Caki2 (cell line): ENCODE measurements at regions not wholly inside any gene's neighbourhood (a gene's known extent, or its start where the extent isn't known, plus 50 kb on each side); places are given as distances from the start of the nearest gene placed in this dataset.
A peak's percentile ranks its signal among the peaks of the same experiment; 100 is the strongest.

ENCODE experiments used
- DNase-seq: peaks from one replicate; pipeline ENCODE4 v3.0.0-alpha.2; 2015; ENCODE audit warnings: low read depth
- in situ Hi-C: cut with HindIII; loops from 2 replicates; pipeline ENCODE4 v1.10.0; 2016; ENCODE audit warnings: low sequenced_read_pairs, low pct_unique_long_range_greater_than_20kb, mixed read lengths

GRCh38 chr6:138575257-138575656 is 76.0 kb upstream of the NHSL1 start:
- no peak for DNase-seq
- in situ Hi-C loops = no loop called here

DNA sequence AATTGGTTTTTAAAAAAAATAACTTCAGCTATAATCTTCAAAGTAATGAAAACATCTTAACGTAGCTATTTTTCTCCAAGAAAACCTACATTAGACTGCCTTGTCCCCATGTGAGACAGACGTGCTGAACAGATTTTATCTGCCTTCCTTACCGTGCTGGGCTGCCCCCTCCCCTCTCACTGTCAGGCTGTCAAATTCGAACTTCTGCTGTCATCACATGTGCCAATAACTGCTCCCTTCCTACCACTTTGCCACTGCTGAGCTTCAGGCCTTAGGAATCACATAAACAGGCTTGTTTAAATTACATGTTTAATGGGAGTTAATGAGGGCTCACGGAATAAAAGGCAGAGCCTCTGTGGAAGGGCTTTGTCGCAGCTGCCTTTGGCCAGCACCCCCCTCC is 77.0 kb upstream of the NHSL1 start:
- in situ Hi-C loops = no loop called here
- DNase-seq = no peak

GRCh38 chr6:138577151-138577915 is 78.0 kb upstream of the NHSL1 start:
- DNase-seq = peak; percentile 68

DNA sequence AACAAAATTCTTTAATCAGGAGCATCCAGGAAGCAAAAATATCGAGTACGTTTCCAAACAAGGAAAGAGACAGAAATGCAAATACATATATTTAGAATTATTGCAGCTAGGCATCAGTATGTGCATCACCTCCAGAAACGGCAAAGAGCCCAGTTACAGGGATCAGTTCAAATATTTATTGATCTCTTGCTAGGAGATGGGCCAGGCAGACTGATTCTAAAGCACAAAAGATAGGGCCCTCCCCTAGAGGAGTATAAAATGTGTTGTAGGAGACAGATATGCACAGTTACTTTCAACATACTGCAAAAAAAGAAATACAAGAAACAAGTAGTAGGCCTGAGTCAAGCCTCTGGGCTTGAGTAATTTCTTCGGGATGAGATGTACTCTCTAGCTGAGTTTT is 80.7 kb upstream of the NHSL1 start:
- DNase-seq = no peak
- in situ Hi-C loops = no loop called here

More at GRCh38 chr6:138577151-138577915, 78.0 kb upstream of the NHSL1 start:
- in situ Hi-C loops = no loop called here

GRCh38 chr6:138580801-138581200 is 81.5 kb upstream of the NHSL1 start:
- no peak for DNase-seq
- in situ Hi-C loops = no loop called here

- in situ Hi-C loops = no loop called here
- DNase-seq = no peak
Observed at GRCh38 chr6:138582573-138582972, 83.3 kb upstream of the NHSL1 start.

- no peak for DNase-seq
- in situ Hi-C loops = no loop called here
Observed at GRCh38 chr6:138586638-138587037, 87.3 kb upstream of the NHSL1 start.

DNA sequence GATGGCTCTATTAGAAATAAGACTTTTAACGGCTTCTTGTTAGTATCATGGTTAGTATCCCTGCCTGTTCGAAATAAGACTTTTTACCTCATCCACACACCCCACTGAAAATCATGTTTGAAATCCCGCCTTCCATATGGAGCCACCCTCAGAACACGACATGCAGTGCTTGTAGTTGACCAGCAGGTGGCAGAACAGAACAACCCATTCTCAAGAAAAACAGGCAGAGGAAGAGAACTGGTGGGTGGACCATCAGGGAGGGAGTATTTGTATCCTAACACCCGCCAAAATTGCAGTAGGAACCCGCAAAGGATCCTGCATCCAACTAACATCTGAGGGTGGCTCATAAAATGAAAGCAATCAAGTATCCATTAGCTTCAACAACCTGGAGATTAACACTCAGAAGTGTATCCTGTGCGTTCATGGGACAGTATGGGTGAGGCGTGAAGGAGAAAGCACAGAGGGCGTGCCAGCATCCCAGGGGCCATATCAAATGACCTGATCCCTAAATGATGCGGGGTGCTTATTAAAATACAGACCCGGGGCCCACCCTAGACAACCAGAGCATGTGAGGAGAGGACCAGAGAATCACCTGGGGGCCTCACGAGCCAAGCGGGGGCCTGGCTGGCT is 89.6 kb upstream of the NHSL1 start:
- in situ Hi-C loops = no loop called here
- DNase-seq = peak; percentile 59

- DNase-seq = peak; percentile 68
- in situ Hi-C loops = no loop called here
Observed at GRCh38 chr6:138590796-138591709, 91.8 kb upstream of the NHSL1 start.

DNA sequence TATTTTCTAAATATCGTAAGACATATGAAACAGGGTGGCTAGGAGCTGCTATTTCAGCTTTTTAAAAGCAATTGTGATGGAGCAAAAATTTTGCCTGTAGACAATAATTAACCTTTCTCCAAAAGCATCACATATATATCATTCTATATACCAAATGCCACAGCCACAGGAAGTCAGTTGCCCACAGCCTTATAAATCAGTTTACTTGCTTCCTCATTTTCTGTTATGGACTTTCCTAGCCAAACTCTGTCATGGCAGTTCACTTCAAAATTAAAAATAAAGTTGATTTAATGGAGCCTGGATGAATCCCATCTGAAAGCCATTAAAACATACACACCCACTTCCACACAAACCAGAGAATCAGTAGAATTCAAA is 93.4 kb upstream of the NHSL1 start:
- in situ Hi-C loops = no loop called here
- DNase-seq = no peak

DNA sequence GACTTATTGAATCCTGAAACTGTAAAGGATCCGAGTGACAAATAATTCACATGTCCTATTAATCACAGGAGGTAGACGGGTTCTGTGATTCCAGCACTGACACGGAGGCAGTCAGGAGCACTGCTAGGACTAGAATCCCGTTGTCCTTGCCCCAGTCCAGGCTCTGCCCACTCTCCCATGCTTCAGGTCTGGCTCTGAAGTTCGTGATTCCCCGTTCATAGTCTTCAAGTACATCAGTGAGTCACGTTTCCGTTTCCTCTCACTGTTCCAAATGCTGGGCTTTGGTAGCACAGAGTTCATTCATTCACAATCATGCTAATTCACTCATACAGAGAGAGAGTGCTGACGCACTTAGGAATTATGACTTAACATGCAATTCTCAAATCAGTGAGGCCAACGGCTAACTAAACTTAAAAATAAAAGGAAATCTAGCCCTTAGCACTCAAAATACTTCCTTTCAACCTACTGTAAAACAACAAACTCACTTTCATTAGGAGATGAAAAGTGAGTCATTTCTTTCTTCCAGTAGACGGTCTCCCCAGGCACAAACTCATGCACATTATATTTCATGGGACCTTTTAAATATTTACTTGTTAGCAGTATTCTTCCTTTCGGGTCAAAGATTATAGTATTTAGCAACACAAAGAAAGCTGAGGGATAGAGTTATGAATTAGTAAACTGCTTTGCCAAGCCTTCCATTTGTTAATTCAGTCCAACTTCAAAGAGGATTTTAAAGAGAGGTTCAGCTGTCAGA is 94.0 kb upstream of the NHSL1 start:
- in situ Hi-C loops = no loop called here

GRCh38 chr6:138593909-138594757 is 94.8 kb upstream of the NHSL1 start:
- no peak for DNase-seq
- in situ Hi-C loops = no loop called here

More for the DNA sequence above, 94.0 kb upstream of the NHSL1 start:
- peak; percentile 78 for DNase-seq

- no peak for DNase-seq
- in situ Hi-C loops = no loop called here
Observed at GRCh38 chr6:138594758-138595140, 95.5 kb upstream of the NHSL1 start.

GRCh38 chr6:138596126-138596525 is 96.8 kb upstream of the NHSL1 start:
- DNase-seq = no peak
- in situ Hi-C loops = no loop called here

GRCh38 chr6:138596591-138596990 is 97.3 kb upstream of the NHSL1 start:
- in situ Hi-C loops = no loop called here
- DNase-seq = no peak

- in situ Hi-C loops = no loop called here
- no peak for DNase-seq
Observed at GRCh38 chr6:138597336-138597735, 98.0 kb upstream of the NHSL1 start.

DNA sequence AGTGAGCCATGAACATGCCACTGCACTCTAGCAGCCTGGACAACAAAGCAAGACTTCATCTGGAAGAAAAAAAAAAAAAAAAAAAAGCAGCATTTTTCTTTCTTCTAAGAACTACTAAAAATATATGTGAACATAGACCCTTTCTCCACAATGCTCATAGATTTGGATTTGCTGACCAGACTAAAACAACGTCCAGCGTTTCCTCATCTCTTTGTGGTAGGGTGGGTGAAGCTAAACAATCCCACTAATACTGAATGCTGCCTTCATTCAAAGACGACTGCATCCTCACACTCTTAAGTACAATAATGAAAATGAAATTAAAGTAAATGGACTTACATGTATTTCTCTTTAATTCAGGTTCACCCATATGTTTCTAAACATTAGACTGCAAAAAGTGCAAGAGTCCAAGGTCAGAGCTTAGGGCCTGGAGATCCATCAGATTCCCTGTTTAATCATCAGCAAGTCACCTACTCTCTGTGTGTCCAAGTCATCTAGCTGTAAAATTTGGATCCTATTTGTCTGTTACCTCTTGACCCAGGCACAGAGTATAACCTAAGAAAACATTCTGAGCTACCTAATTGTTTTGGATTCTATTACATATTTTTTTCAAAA is 99.4 kb upstream of the NHSL1 start:
- in situ Hi-C loops = no loop called here
- DNase-seq = no peak
